HG02885 (cell line): ENCODE measurements at regions not wholly inside any gene's neighbourhood (a gene's known extent, or its start where the extent isn't known, plus 50 kb on each side); places are given as distances from the start of the nearest gene placed in this dataset.

Source experiments
- ATAC-seq: cut with Tn5 transposase; IDR thresholded peaks from one replicate; pipeline ENCODE4 v1.9.1; 2021; ENCODE audit warnings: mild to moderate bottlenecking; ENCODE audit not compliant: unreplicated experiment, poor library complexity

- ATAC-seq = no peak
These were observed 53.4 kb downstream of the RPLP1 start for GRCh38 chr15:69505956-69506556.

- ATAC-seq = no peak
These were observed 56.0 kb downstream of the RPLP1 start for GRCh38 chr15:69508659-69509058.

- ATAC-seq = no peak
These were observed 56.5 kb downstream of the RPLP1 start for GRCh38 chr15:69509131-69509530.

GRCh38 chr15:69510556-69510955 is 57.9 kb downstream of the RPLP1 start:
- ATAC-seq = no peak

- no peak for ATAC-seq
These were observed 58.4 kb downstream of the RPLP1 start for GRCh38 chr15:69511015-69511414.

GRCh38 chr15:69511716-69512340 is 59.2 kb downstream of the RPLP1 start:
- no peak for ATAC-seq

- no peak for ATAC-seq
These were observed 60.9 kb downstream of the RPLP1 start for GRCh38 chr15:69513450-69513960.

GRCh38 chr15:69513986-69514385 is 61.4 kb downstream of the RPLP1 start:
- no peak for ATAC-seq

GRCh38 chr15:69515508-69515907 is 62.9 kb downstream of the RPLP1 start:
- no peak for ATAC-seq

GRCh38 chr15:69515926-69516325 is 63.3 kb downstream of the RPLP1 start:
- no peak for ATAC-seq

GRCh38 chr15:69517052-69517451 is 64.4 kb downstream of the RPLP1 start:
- no peak for ATAC-seq

- ATAC-seq = no peak
These were observed 66.2 kb downstream of the RPLP1 start for GRCh38 chr15:69518806-69519205.

- no peak for ATAC-seq
These were observed 67.4 kb downstream of the RPLP1 start for GRCh38 chr15:69520067-69520466.

GRCh38 chr15:69522361-69522760 is 69.7 kb downstream of the RPLP1 start:
- no peak for ATAC-seq

GRCh38 chr15:69523010-69524001 is 70.7 kb downstream of the RPLP1 start:
- no peak for ATAC-seq

- no peak for ATAC-seq
These were observed 71.7 kb downstream of the RPLP1 start for GRCh38 chr15:69524296-69524695.

GRCh38 chr15:69524814-69525213 is 72.2 kb downstream of the RPLP1 start:
- no peak for ATAC-seq

GRCh38 chr15:69525543-69525942 is 72.9 kb downstream of the RPLP1 start:
- no peak for ATAC-seq

GRCh38 chr15:69526081-69527061 is 73.8 kb downstream of the RPLP1 start:
- no peak for ATAC-seq

- ATAC-seq = no peak
These were observed 76.5 kb downstream of the RPLP1 start for GRCh38 chr15:69529141-69529540.
